HG03139 (cell line): ENCODE measurements at regions not wholly inside any gene's neighbourhood (a gene's known extent, or its start where the extent isn't known, plus 50 kb on each side); places are given as distances from the start of the nearest gene placed in this dataset.

Experiments used
- ATAC-seq: cut with Tn5 transposase; IDR thresholded peaks from one replicate; pipeline ENCODE4 v1.9.1; 2021; ENCODE audit not compliant: unreplicated experiment

- no peak for ATAC-seq
Measured at GRCh38 chr2:136247204-136247950, 129.4 kb upstream of the CXCR4 start.

GRCh38 chr2:136246086-136246669, 128.2 kb upstream of the CXCR4 start:
- peak; percentile 79 for ATAC-seq

- no peak for ATAC-seq
Measured at GRCh38 chr2:136245211-136245610, 127.3 kb upstream of the CXCR4 start.

GRCh38 chr2:136244536-136244885, 126.6 kb upstream of the CXCR4 start:
- no peak for ATAC-seq

- no peak for ATAC-seq
Measured at GRCh38 chr2:136243638-136244535, 125.9 kb upstream of the CXCR4 start.

- ATAC-seq: no peak
Measured at GRCh38 chr2:136242687-136243277, 124.8 kb upstream of the CXCR4 start.

GRCh38 chr2:136242100-136242499, 124.2 kb upstream of the CXCR4 start:
- ATAC-seq: no peak

GRCh38 chr2:136239079-136239685, 121.2 kb upstream of the CXCR4 start:
- no peak for ATAC-seq

- peak; percentile 81 for ATAC-seq
Measured at GRCh38 chr2:136238286-136239078, 120.5 kb upstream of the CXCR4 start.

- no peak for ATAC-seq
Measured at GRCh38 chr2:136236019-136236418, 118.1 kb upstream of the CXCR4 start.

- ATAC-seq: no peak
Measured at GRCh38 chr2:136235546-136235945, 117.6 kb upstream of the CXCR4 start.

- no peak for ATAC-seq
Measured at GRCh38 chr2:136234261-136234660, 116.3 kb upstream of the CXCR4 start.

GRCh38 chr2:136233298-136233697, 115.3 kb upstream of the CXCR4 start:
- ATAC-seq: no peak

GRCh38 chr2:136232456-136233172, 114.7 kb upstream of the CXCR4 start:
- no peak for ATAC-seq

GRCh38 chr2:136230464-136230863, 112.5 kb upstream of the CXCR4 start:
- ATAC-seq: no peak

- no peak for ATAC-seq
Measured at GRCh38 chr2:136226903-136227302, 109.0 kb upstream of the CXCR4 start.

- peak; percentile 80 for ATAC-seq
Measured at GRCh38 chr2:136225950-136226835, 108.2 kb upstream of the CXCR4 start.

- ATAC-seq: no peak
Measured at GRCh38 chr2:136223274-136223673, 105.3 kb upstream of the CXCR4 start.

GRCh38 chr2:136222862-136223261, 104.9 kb upstream of the CXCR4 start:
- no peak for ATAC-seq
